DND-41 (cell line): ENCODE measurements at regions not wholly inside any gene's neighbourhood (a gene's known extent, or its start where the extent isn't known, plus 50 kb on each side); places are given as distances from the start of the nearest gene placed in this dataset.

Experiments used
- ATAC-seq: fragments of 200-7000 bp; cut with Tn5 transposase; 3 replicates; pipeline ENCODE4 v1.9.1; 2021; ENCODE audit warnings: low read depth; ENCODE audit not compliant: insufficient read depth
- DNase-seq: peaks from one replicate; pipeline ENCODE4 v3.0.0-alpha.2; 2020
- H2AFZ ChIP-seq: 2 replicates; pipeline ENCODE4 v1.6.0; 2012; ENCODE audit warnings: low read depth, low read length
- H3K27ac ChIP-seq: 2 replicates; pipeline ENCODE4 v1.5.1; 2012; ENCODE audit warnings: low read length, inconsistent platforms
- H3K27me3 ChIP-seq: fragments of 200-600 bp; sonication (generic); 2 replicates; pipeline ENCODE4 v1.6.0; 2012; ENCODE audit warnings: low read length, mild to moderate bottlenecking, inconsistent platforms; ENCODE audit not compliant: insufficient read depth, poor library complexity
- H3K36me3 ChIP-seq: 2 replicates; pipeline ENCODE4 v1.5.1; 2012; ENCODE audit warnings: low read length, inconsistent platforms; ENCODE audit not compliant: insufficient read depth
- H3K4me1 ChIP-seq: 2 replicates; pipeline ENCODE4 v1.5.1; 2012; ENCODE audit warnings: mild to moderate bottlenecking, low read length; ENCODE audit not compliant: insufficient read depth
- H3K4me2 ChIP-seq: 2 replicates; pipeline ENCODE4 v1.6.0; 2012; ENCODE audit warnings: mild to moderate bottlenecking, moderate library complexity, low read length, inconsistent platforms; ENCODE audit not compliant: insufficient read depth
- H3K4me3 ChIP-seq, 2 experiments: fragments of 200-600 bp in 1 of 2; shearing (Covaris generic) in 1 of 2; 2 replicates each; pipeline ENCODE4 v1.5.1; 2012 to 2016; ENCODE audit warnings: inconsistent platforms in 2 of 2, low read length in 2 of 2, mild to moderate bottlenecking in 2 of 2, low read depth in 1 of 2, moderate library complexity in 1 of 2
- H3K79me2 ChIP-seq: 2 replicates; pipeline ENCODE4 v1.6.0; 2012; ENCODE audit warnings: low read length, inconsistent platforms; ENCODE audit not compliant: insufficient read depth
- H3K9ac ChIP-seq: 2 replicates; pipeline ENCODE4 v1.6.0; 2012; ENCODE audit warnings: low read depth, mild to moderate bottlenecking, inconsistent platforms, low read length, moderate library complexity
- H3K9me3 ChIP-seq: 2 replicates; pipeline ENCODE4 v1.5.1; 2012; ENCODE audit warnings: low read length, moderate library complexity, mild to moderate bottlenecking, inconsistent platforms; ENCODE audit not compliant: insufficient read depth, severe bottlenecking
- H4K20me1 ChIP-seq: 2 replicates; pipeline ENCODE4 v1.6.0; 2012; ENCODE audit warnings: low read length; ENCODE audit not compliant: insufficient read depth
- CTCF ChIP-seq: IDR thresholded peaks from 2 replicates; pipeline ENCODE4 v1.5.1; 2012; ENCODE audit warnings: borderline replicate concordance, low read length, moderate library complexity, mild to moderate bottlenecking; ENCODE audit not compliant: poor library complexity, severe bottlenecking; ENCODE audit errors: extremely low read depth
- EZH2 ChIP-seq: IDR thresholded peaks from 3 replicates; pipeline ENCODE4 v1.6.1; 2012; ENCODE audit warnings: borderline replicate concordance, low read depth, mild to moderate bottlenecking, moderate library complexity, low read length, inconsistent platforms; ENCODE audit not compliant: severe bottlenecking

GRCh38 chr4:120445186-120445585, 378.5 kb upstream of the MAD2L1 start:
- no peak overlapping the region for H3K4me3 ChIP-seq
- no peaks in the 10 kb centered on the region for H4K20me1 ChIP-seq
- no peaks in the 10 kb centered on the region for H3K79me2 ChIP-seq
- H3K4me2 ChIP-seq = no peak overlapping the region
- H3K4me1 ChIP-seq = no peaks in the 10 kb centered on the region
- TF ChIP-seq EZH2 (no peak), CTCF (no peak)
- no peak overlapping the region for H3K9ac ChIP-seq
- H2AFZ ChIP-seq = no peak overlapping the region
- no peaks in the 10 kb centered on the region for H3K9me3 ChIP-seq
- ATAC-seq (no peak), DNase-seq (no peak)
- H3K27me3 ChIP-seq = no peaks in the 10 kb centered on the region
- no peak overlapping the region for H3K27ac ChIP-seq
- no peaks in the 10 kb centered on the region for H3K36me3 ChIP-seq

- Histone ChIP-seq H3K9me3 (no peaks in the 10 kb centered on the region), H4K20me1 (no peaks in the 10 kb centered on the region), H3K4me1 (no peaks in the 10 kb centered on the region), H3K4me3 (no peak overlapping the region), H3K4me2 (no peak overlapping the region), H3K27ac (no peak overlapping the region), H3K79me2 (no peaks in the 10 kb centered on the region), H3K27me3 (no peaks in the 10 kb centered on the region), H2AFZ (no peak overlapping the region), H3K36me3 (no peaks in the 10 kb centered on the region), H3K9ac (no peak overlapping the region)
- ATAC-seq (no peak), DNase-seq (no peak)
- TF ChIP-seq EZH2 = no peak
- TF ChIP-seq CTCF = no peak
Observed at GRCh38 chr4:120443116-120443515, 376.5 kb upstream of the MAD2L1 start.

- no peak overlapping the region for H3K9ac ChIP-seq
- no peaks in the 10 kb centered on the region for H3K27me3 ChIP-seq
- no peaks in the 10 kb centered on the region for H3K9me3 ChIP-seq
- H2AFZ ChIP-seq = no peak overlapping the region
- no peaks in the 10 kb centered on the region for H3K79me2 ChIP-seq
- no peak overlapping the region for H3K4me3 ChIP-seq
- DNase-seq = no peak
- no peaks in the 10 kb centered on the region for H3K36me3 ChIP-seq
- TF ChIP-seq CTCF (no peak), EZH2 (no peak)
- no peak overlapping the region for H3K4me2 ChIP-seq
- H3K27ac ChIP-seq = no peak overlapping the region
- no peak for ATAC-seq
- no peaks in the 10 kb centered on the region for H4K20me1 ChIP-seq
- no peaks in the 10 kb centered on the region for H3K4me1 ChIP-seq
Observed at GRCh38 chr4:120440730-120441129, 374.1 kb upstream of the MAD2L1 start.

- no peaks in the 10 kb centered on the region for H3K36me3 ChIP-seq
- H3K4me3 ChIP-seq = no peak overlapping the region
- no peak for ATAC-seq
- no peak overlapping the region for H3K27ac ChIP-seq
- no peak overlapping the region for H2AFZ ChIP-seq
- no peaks in the 10 kb centered on the region for H3K27me3 ChIP-seq
- no peaks in the 10 kb centered on the region for H4K20me1 ChIP-seq
- TF ChIP-seq EZH2 = no peak
- no peak for TF ChIP-seq CTCF
- H3K4me2 ChIP-seq = no peak overlapping the region
- no peak overlapping the region for H3K9ac ChIP-seq
- H3K4me1 ChIP-seq = no peaks in the 10 kb centered on the region
- no peak for DNase-seq
- H3K9me3 ChIP-seq = no peaks in the 10 kb centered on the region
- no peaks in the 10 kb centered on the region for H3K79me2 ChIP-seq
Observed at GRCh38 chr4:120435179-120435578, 368.5 kb upstream of the MAD2L1 start.
